IMR-90 (cell line): ENCODE measurements at regions not wholly inside any gene's neighbourhood (a gene's known extent, or its start where the extent isn't known, plus 50 kb on each side); places are given as distances from the start of the nearest gene placed in this dataset.

Source experiments
- ATAC-seq: fragments of 200-7000 bp; cut with Tn5 transposase; 2 replicates; pipeline ENCODE4 v1.9.1; 2020; ENCODE audit warnings: low read depth, mild to moderate bottlenecking, moderate library complexity
- BruUV-seq: library from RNA; stranded (reverse); fragments of 400-500 nt; replicated peaks from 2 replicates; lab custom pipeline; 2021; lab: Mats Ljungman, UMichigan
- CTCF ChIA-PET: fragments of 300-600 bp; formaldehyde crosslinking; extraction: SDS; loops from one replicate; lab custom pipeline; 2021; ENCODE audit warnings: antibody characterized with exemption; lab: Yijun Ruan, JAX
- POLR2A ChIA-PET: fragments of 300-600 bp; sonication (Branson Sonifier 250); formaldehyde crosslinking; loops from one replicate; lab custom pipeline; 2022; ENCODE audit warnings: antibody characterized with exemption; ENCODE audit not compliant: unreplicated experiment; lab: Charles Lee
- DNase-seq: peaks from one replicate; pipeline ENCODE4 v3.0.0; 2013
- H2AFZ ChIP-seq: replicated peaks from 2 replicates; pipeline ENCODE3; 2013; ENCODE audit warnings: low read length, mild to moderate bottlenecking; ENCODE audit not compliant: poor library complexity
- H2AK5ac ChIP-seq: 2 replicates; pipeline ENCODE4 v1.6.1; 2013; ENCODE audit warnings: low read depth, low read length, inconsistent platforms
- H2AK9ac ChIP-seq: replicated peaks from 2 replicates; pipeline ENCODE3; 2013; ENCODE audit warnings: mild to moderate bottlenecking, low read depth, low read length, moderate library complexity; ENCODE audit not compliant: poor library complexity
- H2BK120ac ChIP-seq: 2 replicates; pipeline ENCODE4 v1.6.1; 2013; ENCODE audit warnings: low read depth, low read length, inconsistent platforms
- H2BK15ac ChIP-seq: 3 replicates; pipeline ENCODE4 v1.6.1; 2013; ENCODE audit warnings: low read depth, low read length, inconsistent platforms
- H2BK20ac ChIP-seq: 2 replicates; pipeline ENCODE4 v1.6.1; 2013; ENCODE audit warnings: low read depth, mild to moderate bottlenecking, inconsistent platforms, low read length, moderate library complexity
- H2BK5ac ChIP-seq: 2 replicates; pipeline ENCODE4 v1.6.1; 2013; ENCODE audit warnings: mild to moderate bottlenecking, low read depth, low read length, inconsistent platforms; ENCODE audit not compliant: poor library complexity, severe bottlenecking
- H3K14ac ChIP-seq: replicated peaks from 2 replicates; pipeline ENCODE4 v1.6.1; 2013; ENCODE audit warnings: low read depth, low read length, inconsistent platforms
- H3K18ac ChIP-seq: 2 replicates; pipeline ENCODE4 v1.6.1; 2013; ENCODE audit warnings: low read depth, low read length, control low read depth
- H3K23ac ChIP-seq: 2 replicates; pipeline ENCODE4 v1.6.1; 2013; ENCODE audit warnings: low read depth, low read length, inconsistent platforms
- H3K27ac ChIP-seq: 2 replicates; pipeline ENCODE4 v1.5.1; 2013; ENCODE audit warnings: mild to moderate bottlenecking, control low read depth, low read length; ENCODE audit not compliant: insufficient read depth
- H3K27me3 ChIP-seq: 2 replicates; pipeline ENCODE4 v1.6.1; 2013; ENCODE audit warnings: low read length; ENCODE audit not compliant: control insufficient read depth, insufficient read depth
- H3K36me3 ChIP-seq: 2 replicates; pipeline ENCODE4 v1.6.1; 2013; ENCODE audit warnings: low read length, mixed read lengths; ENCODE audit not compliant: control insufficient read depth, insufficient read depth
- H3K4ac ChIP-seq: 2 replicates; pipeline ENCODE4 v1.6.1; 2013; ENCODE audit warnings: low read depth, low read length, inconsistent platforms
- H3K4me1 ChIP-seq: 2 replicates; pipeline ENCODE4 v1.6.1; 2013; ENCODE audit warnings: low read length, mixed read lengths; ENCODE audit not compliant: control insufficient read depth, insufficient read depth
- H3K4me2 ChIP-seq: 2 replicates; pipeline ENCODE4 v1.6.1; 2013; ENCODE audit warnings: low read depth, mild to moderate bottlenecking, control low read depth, low read length, moderate library complexity
- H3K4me3 ChIP-seq: 2 replicates; pipeline ENCODE4 v1.5.1; 2013; ENCODE audit warnings: low read depth, mild to moderate bottlenecking, control low read depth, low read length, moderate library complexity; ENCODE audit not compliant: insufficient read depth
- H3K56ac ChIP-seq: 2 replicates; pipeline ENCODE4 v1.6.1; 2013; ENCODE audit warnings: low read length, inconsistent platforms; ENCODE audit not compliant: insufficient read depth; ENCODE audit errors: extremely low read depth
- H3K79me1 ChIP-seq, 2 experiments: 2 replicates each; pipeline ENCODE4 v1.6.1; 2013; ENCODE audit warnings: low read length in 2 of 2, inconsistent platforms in 1 of 2, low read depth in 1 of 2
- H3K9ac ChIP-seq: 2 replicates; pipeline ENCODE4 v1.6.1; 2013; ENCODE audit warnings: low read depth, low read length, control low read depth
- H3K9me1 ChIP-seq: 2 replicates; pipeline ENCODE4 v1.6.1; 2013; ENCODE audit warnings: low read length, inconsistent platforms; ENCODE audit not compliant: insufficient read depth
- H3K9me3 ChIP-seq: 2 replicates; pipeline ENCODE4 v1.6.1; 2013; ENCODE audit warnings: low read length; ENCODE audit not compliant: control insufficient read depth, insufficient read depth
- H4K20me1 ChIP-seq: 2 replicates; pipeline ENCODE4 v1.6.1; 2013; ENCODE audit warnings: low read length, inconsistent platforms; ENCODE audit not compliant: insufficient read depth
- H4K5ac ChIP-seq: 2 replicates; pipeline ENCODE4 v1.6.1; 2013; ENCODE audit warnings: mild to moderate bottlenecking, low read depth, low read length, control low read depth
- H4K8ac ChIP-seq, 2 experiments: 2 replicates each; pipeline ENCODE4 v1.6.1; 2013; ENCODE audit warnings: low read depth in 2 of 2, low read length in 2 of 2, control low read depth in 1 of 2, inconsistent platforms in 1 of 2
- H4K91ac ChIP-seq: 2 replicates; pipeline ENCODE4 v1.6.1; 2013; ENCODE audit warnings: low read depth, low read length, inconsistent platforms; ENCODE audit not compliant: insufficient read depth
- CEBPB ChIP-seq: IDR thresholded peaks from 2 replicates; pipeline ENCODE4 v1.6.1; 2012; ENCODE audit warnings: low read depth, low read length, improper control_type of control experiment
- CHD1 ChIP-seq: IDR thresholded peaks from 2 replicates; pipeline ENCODE4 v1.6.1; 2012; ENCODE audit warnings: low read depth, low read length, improper control_type of control experiment
- MAZ ChIP-seq: IDR thresholded peaks from 2 replicates; pipeline ENCODE4 v1.6.1; 2012; ENCODE audit warnings: low read depth, mild to moderate bottlenecking, low read length, improper control_type of control experiment, moderate library complexity, borderline replicate concordance
- MXI1 ChIP-seq: IDR thresholded peaks from 2 replicates; pipeline ENCODE4 v1.6.1; 2012; ENCODE audit warnings: low read depth, mild to moderate bottlenecking, low read length, moderate library complexity, borderline replicate concordance
- NFE2L2 ChIP-seq: fragments of 150-350 bp; IDR thresholded peaks from 2 replicates; pipeline ENCODE4 v1.6.1; 2016; ENCODE audit warnings: low read depth, mild to moderate bottlenecking, low read length
- POLR2A ChIP-seq: IDR thresholded peaks from 2 replicates; pipeline ENCODE4 v1.6.1; 2012; ENCODE audit warnings: mild to moderate bottlenecking, low read depth, low read length
- RAD21 ChIP-seq: IDR thresholded peaks from 2 replicates; pipeline ENCODE4 v1.6.1; 2012; ENCODE audit warnings: low read length, improper control_type of control experiment
- USF2 ChIP-seq: fragments of 150-350 bp; IDR thresholded peaks from 2 replicates; pipeline ENCODE4 v1.6.1; 2017; ENCODE audit warnings: mild to moderate bottlenecking, antibody characterized with exemption, low read length, low read depth
- WGBS, 2 experiments: methylation state at CpG; one replicate each; pipeline versions ENCODE4 v1.1.5 to v1.1.7; 2013; ENCODE audit warnings: missing lambda C conversion rate in 2 of 2; ENCODE audit not compliant: insufficient read length in 1 of 2; ENCODE audit errors: extremely low coverage in 2 of 2; 5-methylcytosine and 5-hydroxymethylcytosine counted together
- dilution Hi-C: fragments of 300-500 bp; cut with HindIII; formaldehyde crosslinking; loops from one replicate; pipeline ENCODE4 v1.14.3; 2018; ENCODE audit warnings: low sequenced_read_pairs; ENCODE audit not compliant: unreplicated experiment
- in situ Hi-C: fragments of 300-500 bp; cut with MboI; formaldehyde crosslinking; loops from 3 replicates; pipeline ENCODE4 v1.14.3; 2019; ENCODE audit warnings: low sequenced_read_pairs, inconsistent platforms, mixed read lengths
- intact Hi-C: fragments of 100-400 bp; cut with micrococcal nuclease; formaldehyde crosslinking; loops from 2 replicates; pipeline ENCODE4 v1.10.0; 2022

- H3K4ac ChIP-seq, result no peak overlapping the region
- H3K9me3 ChIP-seq, result no peaks in the 10 kb centered on the region
- no TSS peak for BruUV-seq
- H3K27me3 ChIP-seq, result no peaks in the 10 kb centered on the region
- H4K5ac ChIP-seq, result no peak overlapping the region
- ATAC-seq (peak; percentile 90), DNase-seq (peak; percentile 79)
- no peak overlapping the region for H2BK20ac ChIP-seq
- no peaks in the 10 kb centered on the region for H4K20me1 ChIP-seq
- 0% methylated on average over 3 of the region's 16 CpGs; no CpG with 5 or more reads in 1 of the 2 experiments for WGBS, 2 experiments
- H3K36me3 ChIP-seq, result no peaks in the 10 kb centered on the region
- H3K9me1 ChIP-seq, result no peaks in the 10 kb centered on the region
- no peak overlapping the region for H3K56ac ChIP-seq
- no peaks in the 10 kb centered on the region for H3K4me1 ChIP-seq
- no peak overlapping the region for H3K23ac ChIP-seq
- dilution Hi-C loops (no loop called here), in situ Hi-C loops (no loop called here), intact Hi-C loops (no loop called here)
- no peak overlapping the region for H2AK9ac ChIP-seq
- H3K79me1 ChIP-seq, result no peaks in the 10 kb centered on the region
- TF ChIP-seq RAD21 (0 out of 2 replicates have a peak, but pooled peaks have one; percentile 8), NFE2L2 (no peak), POLR2A (no peak), CEBPB (no peak), MXI1 (no peak), CHD1 (no peak), USF2 (no peak), MAZ (no peak)
- H3K4me2 ChIP-seq, result peak overlapping the region; percentile 87
- no peak overlapping the region for H2BK15ac ChIP-seq
- no peak overlapping the region for H2BK5ac ChIP-seq
- H2AK5ac ChIP-seq, result no peak overlapping the region
- no peak overlapping the region for H3K9ac ChIP-seq
- ChIA-PET POLR2A (no interaction called here), CTCF (interaction anchor here (0.7 kb wide), 1 partner anchor 17 kb away, joined by 3 read pairs; no protein-coding TSS in a partner anchor)
- no peak overlapping the region for H3K14ac ChIP-seq
- H3K27ac ChIP-seq, result no peak overlapping the region
- no peak overlapping the region for H4K91ac ChIP-seq
- peak overlapping the region; percentile 36 for H3K4me3 ChIP-seq
- H3K18ac ChIP-seq, result no peak overlapping the region
- no peak overlapping the region for H2BK120ac ChIP-seq
- H2AFZ ChIP-seq, result peak overlapping the region; percentile 66
- H4K8ac ChIP-seq, result peak overlapping the region in 1 of 2 experiments; percentile 8; a peak in 1 of 4 replicates
Measured at GRCh38 chr4:159048166-159048886, 54.6 kb upstream of the RAPGEF2 start.
